NB4 (cell line): ENCODE measurements at regions not wholly inside any gene's neighbourhood (a gene's known extent, or its start where the extent isn't known, plus 50 kb on each side); places are given as distances from the start of the nearest gene placed in this dataset.

Experiments
- DNase-seq: peaks from one replicate; pipeline ENCODE4 v3.0.0; 2010; ENCODE audit warnings: low read depth
- H3K4me3 ChIP-seq: one replicate; pipeline ENCODE4 v1.5.1; 2011; ENCODE audit warnings: mild to moderate bottlenecking, low read depth, low read length, moderate library complexity
- MYC ChIP-seq: IDR thresholded peaks from 2 replicates; pipeline ENCODE4 v1.6.1; 2011; ENCODE audit warnings: low read depth, low read length
- POLR2A ChIP-seq: IDR thresholded peaks from 2 replicates; pipeline ENCODE4 v1.6.1; 2011; ENCODE audit warnings: mild to moderate bottlenecking; ENCODE audit not compliant: insufficient read length; ENCODE audit errors: extremely low read depth
- TF ChIP-seq, protein P1 (sequence below): IDR thresholded peaks from 2 replicates; pipeline ENCODE4 v1.6.1; 2011; ENCODE audit warnings: low read depth, low read length
- TF ChIP-seq, protein P2 (sequence below): IDR thresholded peaks from one replicate; pipeline ENCODE4 v1.5.1; 2012; ENCODE audit warnings: low read depth, low read length

DNA sequence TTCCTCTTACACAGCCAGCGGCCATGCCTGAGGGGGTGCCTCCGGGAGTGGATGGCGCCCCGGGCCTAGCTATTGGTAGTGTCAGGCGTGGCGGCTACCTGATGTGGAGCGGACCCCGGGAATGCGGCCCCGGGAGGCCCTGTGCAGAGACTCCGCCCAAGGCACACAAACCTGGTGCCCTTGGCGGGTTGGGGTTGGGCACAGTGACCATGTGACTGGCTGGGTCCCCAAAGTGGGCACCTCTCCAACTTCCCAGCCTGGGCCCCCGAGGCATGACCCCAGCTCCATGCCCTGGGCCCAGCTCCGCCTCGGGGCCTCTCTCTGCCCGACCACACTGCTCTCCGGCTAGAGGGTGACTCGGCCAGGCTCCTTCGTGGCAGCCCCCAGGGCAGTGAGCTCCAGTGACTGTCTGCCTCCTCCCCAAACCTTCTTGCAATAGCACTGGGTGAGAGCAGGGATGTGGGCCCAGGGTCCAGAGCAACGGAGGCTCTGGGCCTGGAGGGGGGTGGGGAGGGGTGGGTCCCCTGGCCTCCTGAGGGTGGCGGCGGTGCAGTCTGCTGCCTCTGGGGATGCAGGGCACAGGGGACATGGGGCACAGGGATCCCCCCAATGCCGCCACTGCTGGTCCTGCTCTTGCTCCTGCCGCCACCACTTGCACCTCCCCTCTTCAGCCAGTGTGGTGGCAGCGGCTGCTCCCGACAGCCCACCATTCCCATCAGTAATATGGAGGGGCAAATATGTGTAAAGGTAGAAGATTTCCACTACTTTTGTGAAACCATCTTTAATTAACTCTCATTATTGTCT lies 942.9 kb upstream of the EPHA7 start:
- H3K4me3 ChIP-seq = no peak overlapping the region
- TF ChIP-seq, protein P1, sequence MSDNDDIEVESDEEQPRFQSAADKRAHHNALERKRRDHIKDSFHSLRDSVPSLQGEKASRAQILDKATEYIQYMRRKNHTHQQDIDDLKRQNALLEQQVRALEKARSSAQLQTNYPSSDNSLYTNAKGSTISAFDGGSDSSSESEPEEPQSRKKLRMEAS = no peak
- TF ChIP-seq, protein P2, sequence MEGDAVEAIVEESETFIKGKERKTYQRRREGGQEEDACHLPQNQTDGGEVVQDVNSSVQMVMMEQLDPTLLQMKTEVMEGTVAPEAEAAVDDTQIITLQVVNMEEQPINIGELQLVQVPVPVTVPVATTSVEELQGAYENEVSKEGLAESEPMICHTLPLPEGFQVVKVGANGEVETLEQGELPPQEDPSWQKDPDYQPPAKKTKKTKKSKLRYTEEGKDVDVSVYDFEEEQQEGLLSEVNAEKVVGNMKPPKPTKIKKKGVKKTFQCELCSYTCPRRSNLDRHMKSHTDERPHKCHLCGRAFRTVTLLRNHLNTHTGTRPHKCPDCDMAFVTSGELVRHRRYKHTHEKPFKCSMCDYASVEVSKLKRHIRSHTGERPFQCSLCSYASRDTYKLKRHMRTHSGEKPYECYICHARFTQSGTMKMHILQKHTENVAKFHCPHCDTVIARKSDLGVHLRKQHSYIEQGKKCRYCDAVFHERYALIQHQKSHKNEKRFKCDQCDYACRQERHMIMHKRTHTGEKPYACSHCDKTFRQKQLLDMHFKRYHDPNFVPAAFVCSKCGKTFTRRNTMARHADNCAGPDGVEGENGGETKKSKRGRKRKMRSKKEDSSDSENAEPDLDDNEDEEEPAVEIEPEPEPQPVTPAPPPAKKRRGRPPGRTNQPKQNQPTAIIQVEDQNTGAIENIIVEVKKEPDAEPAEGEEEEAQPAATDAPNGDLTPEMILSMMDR = no peak
- no peak for TF ChIP-seq MYC
- no peak for TF ChIP-seq POLR2A
- DNase-seq = no peak

DNA sequence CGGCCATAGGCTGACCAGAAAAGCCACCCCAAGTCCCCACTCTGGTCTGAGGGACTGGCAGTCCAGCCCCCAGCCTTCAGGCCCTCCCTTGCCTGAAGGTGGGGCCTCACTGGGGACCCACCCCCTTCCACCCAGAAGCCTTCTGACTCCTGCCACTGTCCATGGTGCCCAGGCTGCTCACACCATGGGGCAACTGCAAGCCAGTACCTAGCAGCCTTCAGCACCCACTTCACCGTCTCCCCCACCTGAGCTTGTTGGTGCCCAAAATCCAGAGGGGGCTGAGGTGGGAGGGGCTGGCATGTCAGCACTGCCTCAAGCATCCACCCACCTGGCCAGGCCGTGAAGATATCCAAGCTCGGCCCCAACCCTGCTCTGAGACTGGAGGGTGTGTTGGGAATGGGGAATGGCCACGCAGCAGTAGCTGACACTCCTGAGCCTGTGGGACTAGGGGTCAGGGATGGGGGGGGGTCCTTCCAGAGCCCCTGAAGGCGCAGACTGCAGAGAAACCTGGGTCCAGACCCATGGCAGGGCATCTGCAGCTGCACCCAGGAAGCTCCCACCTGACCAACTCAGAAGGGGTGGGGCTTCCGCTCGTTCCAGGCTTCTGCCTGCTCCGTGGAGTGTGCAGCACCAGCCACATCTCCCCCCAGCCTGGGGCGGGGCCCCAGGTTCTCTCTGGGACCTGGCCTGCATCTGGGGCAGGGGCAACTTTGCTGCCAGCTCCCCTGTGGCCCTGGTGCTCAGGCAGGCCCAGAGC lies 942.1 kb upstream of the EPHA7 start:
- DNase-seq = no peak
- H3K4me3 ChIP-seq = no peak overlapping the region
- TF ChIP-seq, protein P2 = no peak
- no peak for TF ChIP-seq MYC
- no peak for TF ChIP-seq POLR2A
- TF ChIP-seq, protein P1 = no peak

DNA sequence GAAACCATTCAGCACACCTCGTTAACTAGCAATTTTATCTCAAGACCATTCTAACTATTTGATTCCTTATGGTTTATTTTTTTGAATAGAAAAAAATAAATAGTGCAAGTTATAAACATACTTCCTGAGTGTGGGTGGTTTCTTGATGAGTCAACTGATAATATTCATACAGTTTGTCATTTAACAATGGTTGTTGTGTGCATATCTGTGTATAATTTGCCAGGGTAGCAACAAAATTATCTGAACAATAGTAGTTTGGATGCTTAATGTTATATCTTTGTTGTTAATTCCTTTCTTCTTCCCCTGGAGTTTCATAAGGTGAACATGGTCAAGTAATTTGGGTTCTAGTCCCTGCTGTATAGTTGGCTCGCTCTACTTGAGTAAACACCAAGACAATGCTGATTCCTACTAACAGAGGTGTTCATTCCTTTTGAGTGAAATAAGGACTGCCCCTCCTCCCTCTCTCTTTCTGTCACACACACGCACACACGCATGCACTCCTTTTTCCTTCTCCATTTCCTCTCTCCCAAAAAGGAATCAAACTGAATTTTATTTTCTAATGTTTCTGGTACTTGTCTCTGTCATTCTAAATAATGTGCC lies 938.1 kb upstream of the EPHA7 start:
- DNase-seq = no peak
- no peak overlapping the region for H3K4me3 ChIP-seq
- TF ChIP-seq, protein P2 = no peak
- TF ChIP-seq MYC = no peak
- TF ChIP-seq, protein P1 = no peak
- no peak for TF ChIP-seq POLR2A

DNA sequence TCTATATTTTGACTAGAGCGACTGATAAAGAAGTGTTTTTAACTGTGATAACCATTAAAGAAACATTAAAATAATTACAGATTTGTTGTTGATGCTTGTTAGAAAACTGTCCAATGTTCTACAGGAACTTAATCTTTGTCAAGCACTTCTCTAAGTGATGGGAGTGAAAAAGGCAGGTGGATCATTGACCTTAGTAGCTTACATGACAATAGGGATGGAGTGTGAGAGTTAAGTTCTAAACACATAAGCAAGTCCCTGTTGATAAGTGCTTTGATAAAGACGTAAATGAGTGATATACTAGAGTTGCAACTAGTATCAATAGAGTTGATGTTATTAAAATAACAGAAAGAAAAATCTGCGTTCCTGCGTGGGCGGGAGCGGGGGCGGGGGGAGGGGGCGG lies 931.5 kb upstream of the EPHA7 start:
- TF ChIP-seq, protein P1 = no peak
- TF ChIP-seq MYC (no peak), POLR2A (no peak)
- TF ChIP-seq, protein P2 = no peak
- no peak for DNase-seq
- H3K4me3 ChIP-seq = no peak overlapping the region

DNA sequence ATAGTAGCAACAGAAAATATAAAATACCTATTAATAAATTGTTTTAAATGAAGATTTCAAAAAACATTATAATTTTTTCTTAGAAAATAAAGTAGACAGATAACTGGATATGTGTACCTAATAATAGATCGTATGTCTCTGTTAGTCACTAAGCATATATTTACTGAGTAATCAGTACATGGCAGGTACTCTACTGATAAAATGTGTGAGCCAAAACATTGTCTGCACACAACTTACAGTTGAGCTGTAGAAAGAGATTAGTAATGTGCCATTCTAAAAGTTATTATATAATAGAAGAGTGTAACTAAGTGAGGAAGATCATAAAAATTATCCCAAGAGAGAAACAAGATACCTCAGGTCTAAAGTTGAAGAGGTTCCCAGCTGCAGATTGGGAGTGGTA lies 929.9 kb upstream of the EPHA7 start:
- TF ChIP-seq, protein P2 = no peak
- TF ChIP-seq POLR2A = no peak
- TF ChIP-seq, protein P1 = no peak
- DNase-seq = no peak
- no peak overlapping the region for H3K4me3 ChIP-seq
